H7 (cell line): ENCODE measurements at regions not wholly inside any gene's neighbourhood (a gene's known extent, or its start where the extent isn't known, plus 50 kb on each side); places are given as distances from the start of the nearest gene placed in this dataset.
"Not testable (repeated sequence)": the region's sequence is repeated elsewhere in the genome, so short reads cannot be mapped to it uniquely, and the experiment has no call there.

Experiments
- DNase-seq: peaks from one replicate; pipeline ENCODE4 v3.0.0; 2012
- H3K27me3 ChIP-seq: 2 replicates; pipeline ENCODE4 v1.6.0; 2011; ENCODE audit warnings: mild to moderate bottlenecking, low read length; ENCODE audit not compliant: control insufficient read depth, insufficient read depth
- H3K36me3 ChIP-seq: replicated peaks from 2 replicates; pipeline ENCODE4 v1.5.1; 2011; ENCODE audit warnings: low read length; ENCODE audit not compliant: control insufficient read depth, insufficient read depth
- H3K4me3 ChIP-seq: 2 replicates; pipeline ENCODE4 v1.5.1; 2011; ENCODE audit warnings: low read depth, mild to moderate bottlenecking, control low read depth, low read length, moderate library complexity; ENCODE audit not compliant: insufficient read depth

DNA sequence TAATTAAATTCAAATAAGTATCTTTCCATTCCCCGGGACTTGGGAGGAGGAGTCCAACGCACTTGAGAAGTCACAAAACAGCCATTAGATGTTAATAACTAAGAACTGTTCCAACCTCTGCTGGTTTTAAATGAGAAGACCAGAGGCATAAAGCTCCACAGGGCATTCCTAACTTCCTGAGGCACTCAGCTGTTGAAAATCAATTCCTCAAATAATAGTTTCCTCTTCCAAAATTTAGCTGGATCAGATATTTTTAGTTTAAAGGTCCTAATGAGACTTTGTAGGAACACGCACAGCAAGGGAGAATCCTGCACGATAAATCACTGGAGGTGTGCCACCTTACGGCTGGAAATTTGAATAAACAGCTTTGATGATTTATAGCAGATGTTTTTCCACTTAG is 504.3 kb upstream of the ZFP42 start:
- no peaks in the 10 kb centered on the region for H3K27me3 ChIP-seq
- no peak for DNase-seq
- H3K4me3 ChIP-seq, result no peak overlapping the region
- H3K36me3 ChIP-seq, result no peaks in the 10 kb centered on the region; the same call in 1 of the 2 replicates

DNA sequence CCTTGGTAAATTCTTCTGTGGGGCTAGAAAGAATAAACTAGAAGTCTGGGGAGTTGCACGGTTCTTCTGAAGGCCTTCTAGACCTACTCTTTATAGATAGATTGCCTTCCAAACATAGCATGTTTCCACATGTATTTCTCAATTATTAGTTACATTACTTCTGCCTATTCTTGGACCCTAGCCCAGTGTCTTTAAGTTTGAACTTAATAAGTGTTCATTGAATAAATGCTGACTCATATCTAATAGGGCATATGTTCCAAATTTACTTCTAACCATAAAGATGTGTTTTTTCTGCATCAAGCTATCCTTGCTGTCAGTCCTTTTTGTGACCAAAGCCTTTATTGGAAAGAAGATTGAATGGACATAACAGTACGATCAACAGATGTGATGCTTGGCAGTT is 503.6 kb upstream of the ZFP42 start:
- Histone ChIP-seq H3K36me3 (no peaks in the 10 kb centered on the region; the same call in 1 of the 2 replicates), H3K4me3 (no peak overlapping the region), H3K27me3 (no peaks in the 10 kb centered on the region)
- no peak for DNase-seq

DNA sequence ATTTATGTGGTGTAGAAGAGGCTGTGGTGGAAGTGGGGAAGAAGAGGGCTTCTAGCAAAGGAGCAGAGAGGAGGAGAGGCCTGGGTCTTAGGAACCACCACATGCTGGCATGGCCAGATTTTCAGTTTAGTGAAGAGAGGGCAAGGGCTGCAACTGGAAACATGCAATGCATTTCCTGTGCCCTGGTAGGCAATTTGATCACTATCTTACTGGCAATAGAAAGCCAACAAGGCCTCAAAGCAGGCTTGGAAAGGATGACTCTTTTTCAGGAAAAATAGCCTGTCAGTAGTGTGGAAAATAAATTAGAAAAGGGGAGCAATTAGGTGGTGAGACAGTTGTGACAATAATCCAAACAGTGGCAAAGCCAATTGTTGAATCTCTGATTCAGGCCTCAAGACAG is 501.9 kb upstream of the ZFP42 start:
- Histone ChIP-seq H3K36me3 (no peaks in the 10 kb centered on the region; the same call in 1 of the 2 replicates), H3K27me3 (no peaks in the 10 kb centered on the region), H3K4me3 (no peak overlapping the region)
- no peak for DNase-seq

DNA sequence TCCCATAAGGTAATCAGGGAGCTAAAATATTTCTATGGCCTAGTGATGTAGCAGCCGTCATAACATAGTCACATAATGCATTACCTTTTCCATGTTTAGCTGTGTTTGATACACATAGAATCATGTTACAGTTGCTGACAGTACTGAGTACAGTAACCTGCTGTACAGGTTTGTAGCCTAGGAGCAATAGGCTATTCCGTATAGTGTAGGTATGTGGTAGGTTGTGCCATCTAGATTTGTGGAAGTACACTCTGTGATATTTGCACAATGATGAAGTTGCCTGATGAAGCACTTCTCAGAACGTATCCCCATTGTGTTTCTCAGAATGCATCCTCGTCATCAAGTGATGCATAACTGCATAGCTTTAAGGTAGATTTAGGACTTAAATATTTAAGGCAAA is 495.6 kb upstream of the ZFP42 start:
- DNase-seq, result no peak
- Histone ChIP-seq H3K4me3 (no peak overlapping the region), H3K27me3 (no peaks in the 10 kb centered on the region), H3K36me3 (no peaks in the 10 kb centered on the region)

DNA sequence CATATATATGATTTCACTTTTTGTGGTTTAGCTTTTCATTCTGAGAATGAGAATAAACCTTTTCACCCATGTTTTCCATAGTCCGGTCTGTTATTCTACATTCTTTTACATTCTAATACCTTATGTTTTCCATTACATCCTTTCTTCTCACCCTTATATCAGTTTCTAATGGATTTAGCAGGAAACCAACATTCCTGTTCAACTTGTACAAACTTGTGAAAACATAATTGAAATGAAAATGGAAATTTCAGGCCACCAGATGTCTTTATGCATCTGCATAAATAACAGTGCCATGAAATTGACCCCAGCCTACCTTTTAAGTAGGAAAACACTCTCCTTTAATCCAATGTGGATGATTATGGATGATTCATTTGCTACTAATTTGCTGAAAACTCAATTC is 494.8 kb upstream of the ZFP42 start:
- Histone ChIP-seq H3K36me3 (no peaks in the 10 kb centered on the region), H3K27me3 (no peaks in the 10 kb centered on the region), H3K4me3 (no peak overlapping the region)
- DNase-seq, result no peak

DNA sequence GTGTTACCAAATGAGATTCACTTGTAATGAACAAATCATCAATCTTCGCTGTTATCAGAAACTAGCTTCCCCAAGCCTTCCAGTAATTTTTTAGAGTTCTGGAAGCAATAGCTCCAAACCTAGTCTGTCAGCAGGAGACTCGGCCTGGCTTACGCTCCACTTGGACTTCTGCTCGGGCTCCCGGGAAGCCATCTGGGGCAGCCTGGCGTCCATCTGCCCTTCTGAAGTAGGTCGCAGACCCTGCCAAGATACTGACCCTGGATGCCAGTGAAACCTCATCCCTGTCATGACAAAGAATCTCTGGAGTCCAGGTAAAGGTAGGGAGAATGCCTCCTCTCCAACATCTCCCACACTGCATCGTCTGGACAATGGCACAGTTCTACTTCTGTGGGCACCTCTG is 493.8 kb upstream of the ZFP42 start:
- Histone ChIP-seq H3K27me3 (no peaks in the 10 kb centered on the region), H3K36me3 (no peaks in the 10 kb centered on the region), H3K4me3 (no peak overlapping the region)
- no peak for DNase-seq

DNA sequence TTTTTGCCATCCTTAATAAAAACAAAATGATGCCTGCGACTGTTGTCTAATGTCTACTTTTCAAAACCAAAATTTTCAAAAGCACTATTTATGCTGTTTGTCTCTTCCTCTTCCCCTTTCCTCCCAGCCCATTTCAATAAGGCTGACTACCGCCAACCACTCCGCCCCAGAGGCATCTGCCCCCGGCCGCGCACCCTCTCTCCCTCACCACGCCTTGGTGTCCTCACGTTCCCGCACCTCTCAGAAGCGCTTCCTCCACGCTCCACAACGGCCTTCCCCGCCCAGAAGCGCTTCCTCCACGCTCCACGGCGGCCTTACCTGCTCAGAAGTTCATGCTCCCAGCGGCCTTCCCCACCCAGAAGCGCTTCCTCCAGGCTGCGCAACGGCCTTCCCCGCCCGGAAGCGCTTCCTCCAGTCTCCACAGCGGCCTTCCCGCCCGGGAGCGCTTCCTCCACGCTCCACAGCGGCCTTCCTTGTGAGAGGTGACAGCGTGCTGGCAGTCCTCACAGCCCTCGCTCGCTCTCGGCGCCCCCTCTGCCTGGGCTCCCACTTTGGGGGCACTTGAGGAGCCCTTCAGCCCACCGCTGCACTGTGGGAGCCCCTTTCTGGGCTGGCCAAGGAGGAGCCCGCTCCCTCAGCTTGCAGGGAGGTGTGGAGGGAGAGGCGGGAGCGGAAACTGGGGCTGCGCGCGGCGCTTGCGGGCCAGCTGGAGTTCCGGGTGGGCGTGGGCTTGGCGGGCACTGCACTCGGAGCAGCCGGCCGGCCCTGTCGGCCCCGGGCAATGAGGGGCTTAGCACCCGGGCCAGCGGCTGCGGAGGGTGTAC is 490.4 kb upstream of the ZFP42 start:
- Histone ChIP-seq H3K4me3 (peak overlapping the region; percentile 50), H3K27me3 (no peaks in the 10 kb centered on the region), H3K36me3 (no peaks in the 10 kb centered on the region)
- peak; percentile 50 for DNase-seq

DNA sequence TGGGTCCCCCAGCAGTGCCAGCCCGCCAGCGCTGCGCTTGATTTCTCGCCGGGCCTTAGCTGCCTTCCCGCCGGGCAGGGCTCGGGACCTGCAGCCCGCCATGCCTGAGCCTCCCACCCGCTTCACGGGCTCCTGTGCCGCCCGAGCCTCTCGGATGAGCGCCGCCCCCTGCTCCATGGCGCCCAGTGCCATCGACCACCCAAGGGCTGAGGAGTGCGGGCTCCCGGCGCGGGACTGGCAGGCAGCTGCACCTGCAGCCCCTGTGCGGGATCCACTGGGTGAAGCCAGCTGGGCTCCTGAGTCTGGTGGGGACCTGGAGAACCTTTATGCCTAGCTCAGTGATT is 489.8 kb upstream of the ZFP42 start:
- not testable (repeated sequence) for H3K27me3 ChIP-seq, DNase-seq, H3K36me3 ChIP-seq
- peak overlapping the region; percentile 50 for H3K4me3 ChIP-seq

DNA sequence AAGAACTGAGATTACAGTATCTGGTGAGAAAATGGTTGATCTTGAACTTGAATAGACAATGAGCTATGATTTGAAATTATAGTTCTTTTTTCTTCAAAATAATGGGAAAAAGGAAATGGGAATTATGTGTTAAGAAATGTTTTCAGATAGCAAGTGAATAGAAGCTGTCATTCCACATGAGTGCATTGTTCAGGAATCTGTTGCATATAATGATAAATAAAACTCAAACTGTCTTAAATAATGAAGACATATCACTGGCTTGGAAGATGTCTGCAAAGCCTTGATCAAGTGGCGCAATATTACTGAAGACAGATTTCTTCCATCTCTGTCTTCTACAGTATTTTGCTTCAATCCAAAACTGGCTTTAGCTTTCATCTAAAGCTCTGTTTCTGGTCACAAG is 479.3 kb upstream of the ZFP42 start:
- no peak for DNase-seq
- no peaks in the 10 kb centered on the region for H3K27me3 ChIP-seq

DNA sequence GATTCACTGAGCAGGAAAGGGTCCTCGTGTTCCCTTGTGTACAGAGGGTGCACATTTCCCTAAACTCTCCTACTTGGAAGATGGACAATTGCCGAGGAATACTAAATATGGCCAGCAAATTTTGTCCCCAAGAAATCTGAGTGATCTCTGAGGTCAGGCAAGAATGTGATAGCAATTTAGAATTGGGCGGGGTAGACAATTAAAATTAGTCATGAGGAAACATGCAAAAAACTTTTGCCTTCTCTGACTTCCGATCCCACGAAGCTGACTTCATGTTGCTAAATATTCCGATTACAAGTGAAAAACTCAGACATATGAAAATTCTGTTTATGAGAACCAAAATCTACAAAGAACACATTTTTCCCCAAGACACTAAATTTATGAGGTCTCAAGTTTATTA is 453.9 kb upstream of the ZFP42 start:
- Histone ChIP-seq H3K4me3 (no peak overlapping the region), H3K27me3 (no peaks in the 10 kb centered on the region), H3K36me3 (no peaks in the 10 kb centered on the region)
- no peak for DNase-seq

More for the DNA sequence above, 479.3 kb upstream of the ZFP42 start:
- no peak overlapping the region for H3K4me3 ChIP-seq
- H3K36me3 ChIP-seq, result no peaks in the 10 kb centered on the region

DNA sequence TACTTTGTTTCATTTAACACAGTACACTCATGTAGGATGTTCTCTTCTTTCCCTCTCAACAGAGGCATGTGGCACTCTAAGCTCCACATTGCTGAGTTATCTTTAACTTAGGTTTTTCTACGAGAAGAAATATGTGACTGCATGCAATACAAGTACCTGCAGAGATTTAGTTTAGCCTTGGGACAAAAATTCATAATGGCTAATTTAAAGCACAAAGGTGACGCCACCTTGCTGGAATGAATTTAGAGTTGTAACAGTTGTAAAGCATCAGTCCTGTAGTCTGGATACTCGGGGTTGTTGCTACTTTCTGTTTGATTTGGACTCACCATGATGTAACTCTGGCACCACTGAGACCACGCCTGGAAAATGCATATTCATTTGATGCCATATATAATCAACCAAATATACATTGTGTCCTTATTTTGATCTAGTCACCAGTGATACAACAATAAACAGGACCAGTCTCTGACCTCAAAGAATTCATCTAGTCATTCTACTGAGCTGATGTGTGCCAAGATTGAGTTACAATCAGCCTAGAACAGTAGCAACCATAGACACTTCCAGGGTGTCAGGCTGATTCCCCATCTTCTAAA is 451.0 kb upstream of the ZFP42 start:
- Histone ChIP-seq H3K27me3 (no peaks in the 10 kb centered on the region), H3K36me3 (no peaks in the 10 kb centered on the region), H3K4me3 (no peak overlapping the region)
- DNase-seq, result no peak

DNA sequence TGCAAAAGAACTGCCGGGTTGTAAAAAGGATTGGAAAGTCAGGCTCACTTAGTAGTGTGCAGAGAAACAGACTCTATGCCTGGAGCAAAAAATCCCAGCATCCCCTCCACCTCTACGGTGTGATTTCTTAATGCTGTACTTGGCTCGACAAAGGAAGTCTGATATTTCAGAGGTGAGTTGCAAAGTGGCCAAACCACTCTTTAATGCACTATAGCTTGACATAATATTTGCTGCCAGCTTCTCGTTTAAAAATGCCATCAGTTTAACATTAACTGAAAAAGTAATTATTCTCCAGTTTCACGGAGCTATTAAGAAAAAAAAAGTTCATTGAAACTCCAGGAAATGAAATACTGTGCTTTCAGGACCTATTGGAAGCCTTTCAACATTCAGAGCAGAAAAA is 448.3 kb upstream of the ZFP42 start:
- no peak for DNase-seq
- Histone ChIP-seq H3K4me3 (no peak overlapping the region), H3K36me3 (no peaks in the 10 kb centered on the region), H3K27me3 (no peaks in the 10 kb centered on the region)

DNA sequence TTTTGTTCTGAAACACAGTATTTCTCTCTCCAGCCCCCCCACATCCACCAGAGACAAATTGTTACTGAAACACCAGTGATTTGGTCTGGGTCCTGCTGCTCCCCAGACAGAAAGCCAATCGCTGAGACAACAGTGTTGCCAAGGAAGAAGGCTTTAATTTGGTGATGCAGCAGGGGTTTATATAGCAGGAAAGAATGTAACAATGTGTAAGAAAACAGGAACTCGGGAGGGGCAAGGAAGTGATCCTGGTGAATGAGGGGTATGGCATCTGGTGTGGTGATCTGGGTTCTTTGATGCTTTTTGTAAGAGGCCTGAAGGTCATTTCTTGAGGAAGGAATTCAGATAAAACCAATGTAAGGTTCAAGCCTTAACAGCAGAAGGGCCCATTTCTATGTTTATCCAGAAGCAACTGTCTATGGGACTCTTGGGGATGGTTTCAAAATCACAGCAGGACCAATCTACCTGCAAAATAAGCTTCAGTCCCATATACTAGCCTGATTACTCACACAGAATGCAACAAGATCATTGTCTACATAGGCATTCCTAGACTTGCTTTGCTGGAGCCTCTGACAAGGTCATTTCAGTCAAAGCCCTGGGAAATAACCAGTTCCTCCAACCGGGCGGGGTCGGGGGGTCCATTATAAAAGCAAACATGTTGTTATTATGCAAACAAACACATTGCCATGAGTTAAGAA is 445.2 kb upstream of the ZFP42 start:
- no peak for DNase-seq
- no peaks in the 10 kb centered on the region for H3K36me3 ChIP-seq
- H3K4me3 ChIP-seq, result no peak overlapping the region
- no peaks in the 10 kb centered on the region for H3K27me3 ChIP-seq

DNA sequence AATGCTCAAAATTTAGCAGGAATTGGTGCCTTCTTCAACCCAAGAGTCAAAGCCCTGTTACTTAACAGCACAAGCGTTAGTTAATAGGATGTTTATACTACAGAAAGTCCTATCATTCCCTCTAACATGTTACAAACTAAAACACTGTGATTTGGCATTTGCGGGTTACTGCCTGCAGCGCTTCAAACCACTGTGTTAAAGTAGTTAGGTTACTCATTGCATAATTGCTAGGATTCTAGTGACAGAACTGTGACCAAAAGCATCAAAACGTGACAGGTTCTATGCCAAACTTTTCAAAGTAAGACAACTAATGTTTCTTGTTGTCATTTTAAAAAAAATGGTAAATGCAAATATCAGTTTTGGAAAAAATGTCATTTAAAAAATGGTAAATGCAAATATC is 442.8 kb upstream of the ZFP42 start:
- Histone ChIP-seq H3K36me3 (no peaks in the 10 kb centered on the region), H3K4me3 (no peak overlapping the region), H3K27me3 (no peaks in the 10 kb centered on the region)
- DNase-seq, result no peak

DNA sequence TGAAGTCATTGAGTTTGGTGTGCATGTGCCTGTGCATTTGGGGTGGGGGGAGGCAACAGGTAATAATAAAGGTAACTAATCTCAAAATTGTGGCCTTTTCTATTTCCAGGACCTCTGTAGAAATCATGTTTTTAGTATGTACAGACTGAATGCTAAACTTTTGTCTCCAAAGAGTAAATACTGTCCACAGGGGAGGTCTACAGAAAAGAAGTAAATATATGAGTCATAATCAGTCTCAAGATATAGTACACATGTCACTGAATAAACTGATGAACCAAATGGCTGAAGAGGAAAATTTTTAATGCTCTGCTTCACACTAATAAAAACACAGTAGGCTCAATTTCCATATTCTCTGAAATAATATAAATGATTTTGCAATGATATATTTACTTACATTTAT is 440.4 kb upstream of the ZFP42 start:
- no peak for DNase-seq
- Histone ChIP-seq H3K4me3 (no peak overlapping the region), H3K36me3 (no peaks in the 10 kb centered on the region), H3K27me3 (no peaks in the 10 kb centered on the region)
